ENCODE measurements at regions not wholly inside any gene's neighbourhood (a gene's known extent, or its start where the extent isn't known, plus 50 kb on each side); places are given as distances from the start of the nearest gene placed in this dataset.

GRCh38 chr13:27005556-27005955 is 166.1 kb downstream of the USP12 start:
- H3K23me2 ChIP-seq (ENCODE audit: insufficient read length, low read depth, low read length, poor library complexity, severe bottlenecking): peaks cover 8% of the 10 kb centered on the region
- H3K27ac ChIP-seq (ENCODE audit: insufficient read length, low read depth, low read length): no peak overlapping the region
- H4K20me1 ChIP-seq (ENCODE audit: control insufficient read depth, insufficient read depth, insufficient read length): no peaks in the 10 kb centered on the region
- no peak overlapping the region for H3K4me2 ChIP-seq (ENCODE audit: insufficient read depth, insufficient read length, low read length)
- no peak overlapping the region for H2AK5ac ChIP-seq (ENCODE audit: insufficient read length, low read length)
- no peak overlapping the region for H3K4ac ChIP-seq (ENCODE audit: low read depth, low read length)
- no peaks in the 10 kb centered on the region for H3K9me3 ChIP-seq (ENCODE audit: control insufficient read depth, low read depth, low read length)
- no peaks in the 10 kb centered on the region for H3K79me2 ChIP-seq (ENCODE audit: insufficient read depth, low read length)
- Mint-ChIP-seq H3K9me3 (0 out of 5 replicates have a peak, but pooled peaks cover 0 to 2% of the 10 kb centered on the region in 2 experiments), H3K27me3 (ENCODE audit: low read depth) (peaks cover 60% of the 10 kb centered on the region), H3K27ac (no peak overlapping the region), H3K36me3 (ENCODE audit: insufficient read depth in 1 of 3, low read depth in 3 of 3) (no peaks in the 10 kb centered on the region), H3K4me3 (peak overlapping the region in 1 of 2 experiments; percentile 24; a peak in 1 of 5 replicates), H3K4me1 (peaks cover 23 to 25% of the 10 kb centered on the region in 2 experiments)
- no peak overlapping the region for H4K5ac ChIP-seq (ENCODE audit: insufficient read length, low read depth, low read length)
- H2BK5ac ChIP-seq (ENCODE audit: insufficient read length, low read length): no peak overlapping the region
- WGBS (ENCODE audit: extremely low coverage, insufficient read length, low lambda C conversion rate): no CpG with 5 or more reads among the region's 9 CpGs
- no peak overlapping the region for H3K56ac ChIP-seq (ENCODE audit: insufficient read length, low read depth, low read length)
- H3K9ac ChIP-seq (ENCODE audit: extremely low read depth, insufficient read length, low read length): no peak overlapping the region
- no peaks in the 10 kb centered on the region for H3K79me1 ChIP-seq (ENCODE audit: insufficient read depth, low read depth, low read length, poor library complexity, severe bottlenecking)
- no peak for DNase-seq
- no peak overlapping the region for H3K23ac ChIP-seq (ENCODE audit: insufficient read length, low read depth, low read length)
- H4K91ac ChIP-seq (ENCODE audit: insufficient read length, low read depth, low read length): no peak overlapping the region
- no peak overlapping the region for H2BK12ac ChIP-seq (ENCODE audit: insufficient read length, low read depth, low read length)
- TF ChIP-seq CTCF (conservative IDR thresholded peaks at IDR 0.05): no peak
- no peak overlapping the region for H2AFZ ChIP-seq (ENCODE audit: low read length)
- H3K14ac ChIP-seq (ENCODE audit: insufficient read depth, low read length): no peak overlapping the region; the same call in 1 of the 2 replicates
- H3T11ph ChIP-seq (ENCODE audit: low read length): no peak overlapping the region
- H3K18ac ChIP-seq (ENCODE audit: insufficient read length, low read depth, low read length): no peak overlapping the region
- H4K8ac ChIP-seq (replicated peaks; ENCODE audit: insufficient read length, low read depth, low read length): no peak overlapping the region
- H2BK20ac ChIP-seq (ENCODE audit: low read depth, low read length, poor library complexity, severe bottlenecking): no peak overlapping the region
- no peak overlapping the region for H2BK15ac ChIP-seq (ENCODE audit: low read depth, low read length)
- no peaks in the 10 kb centered on the region for H3K4me1 ChIP-seq (ENCODE audit: insufficient read depth, low read length)
- H3K27me3 ChIP-seq (ENCODE audit: insufficient read depth, low read length): no peaks in the 10 kb centered on the region; the same call in 1 of the 2 replicates
- H2BK120ac ChIP-seq (ENCODE audit: low read depth, low read length, poor library complexity, severe bottlenecking): no peak overlapping the region
